Stimulated activated CD4-positive, alpha-beta T cell treated with anti-CD3 and anti-CD28 coated beads, Interleukin-1b, Interleukin-23, amount 100 ng/mL, for 4 hours (primary cell): ENCODE measurements at regions not wholly inside any gene's neighbourhood (a gene's known extent, or its start where the extent isn't known, plus 50 kb on each side); places are given as distances from the start of the nearest gene placed in this dataset.

Experiments used
- DNase-seq, 2 donors: peaks; one replicate each; pipeline ENCODE4 v3.0.0-alpha.2; 2020; ENCODE audit warnings: low read depth in 2 of 2

DNA sequence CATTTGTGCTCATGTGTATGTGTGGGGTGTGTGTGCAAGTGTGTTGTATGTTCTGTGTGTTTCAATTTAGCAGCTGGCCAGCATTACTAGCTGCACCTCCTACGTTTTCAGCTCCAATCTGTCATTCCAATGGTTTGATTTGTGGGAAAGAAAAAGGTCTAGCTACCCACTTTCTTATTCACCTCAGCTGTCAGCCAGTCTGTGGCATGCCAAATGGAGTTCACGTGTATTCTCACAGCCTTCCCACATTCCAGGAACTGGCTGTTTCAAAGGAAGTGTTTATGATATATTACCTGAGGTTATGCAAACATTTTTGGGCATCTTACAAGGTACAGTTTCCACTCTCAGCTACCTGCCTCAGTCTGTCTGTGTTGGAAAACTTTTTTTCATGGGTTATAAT lies 220.2 kb upstream of the CPNE8 start:
- no peak for DNase-seq

DNA sequence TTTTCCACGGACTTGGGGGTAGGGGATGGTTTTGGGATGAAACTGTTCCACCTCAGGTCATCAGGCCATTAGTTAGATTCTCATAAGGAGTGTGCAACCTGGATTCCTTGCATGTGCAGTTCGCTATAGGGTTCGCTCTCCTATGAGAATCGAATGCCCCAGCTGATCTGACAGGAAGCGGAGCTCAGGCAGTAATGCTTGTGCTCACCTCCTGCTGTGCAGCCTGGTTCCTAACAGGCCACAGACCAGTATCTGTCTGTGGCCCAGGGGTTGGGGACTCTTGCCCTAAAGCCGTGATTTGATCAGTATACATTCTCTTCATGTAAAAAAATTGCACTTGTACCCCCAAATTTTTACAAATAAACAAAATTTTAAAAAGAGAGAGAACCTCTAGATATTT lies 219.4 kb upstream of the CPNE8 start:
- DNase-seq, result no peak

- no peak for DNase-seq
Observed at GRCh38 chr12:39123580-39124253, 218.3 kb upstream of the CPNE8 start.

GRCh38 chr12:39122562-39123204 lies 217.3 kb upstream of the CPNE8 start:
- DNase-seq, result no peak

DNA sequence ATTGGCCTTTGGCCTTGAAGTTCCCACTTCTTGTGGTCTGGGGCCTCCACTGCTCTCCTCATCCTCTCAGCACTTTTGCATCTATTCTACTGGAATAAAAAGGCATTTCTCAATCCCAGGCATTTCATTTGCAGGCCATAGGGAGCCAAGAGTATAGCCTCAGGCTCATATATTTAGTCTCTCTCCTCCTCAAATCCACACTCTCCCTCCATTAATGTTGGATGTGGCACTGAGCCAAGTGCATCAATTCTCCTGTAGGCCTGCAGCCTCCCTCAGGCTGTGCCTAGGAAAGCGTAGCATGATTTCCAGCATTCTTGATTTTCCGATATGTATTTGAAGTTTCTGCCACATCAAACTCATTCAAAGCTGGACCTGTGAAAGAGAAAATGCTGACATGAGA lies 211.5 kb upstream of the CPNE8 start:
- no peak for DNase-seq

- DNase-seq, result no peak
Observed at GRCh38 chr12:39112064-39112463, 206.7 kb upstream of the CPNE8 start.

DNA sequence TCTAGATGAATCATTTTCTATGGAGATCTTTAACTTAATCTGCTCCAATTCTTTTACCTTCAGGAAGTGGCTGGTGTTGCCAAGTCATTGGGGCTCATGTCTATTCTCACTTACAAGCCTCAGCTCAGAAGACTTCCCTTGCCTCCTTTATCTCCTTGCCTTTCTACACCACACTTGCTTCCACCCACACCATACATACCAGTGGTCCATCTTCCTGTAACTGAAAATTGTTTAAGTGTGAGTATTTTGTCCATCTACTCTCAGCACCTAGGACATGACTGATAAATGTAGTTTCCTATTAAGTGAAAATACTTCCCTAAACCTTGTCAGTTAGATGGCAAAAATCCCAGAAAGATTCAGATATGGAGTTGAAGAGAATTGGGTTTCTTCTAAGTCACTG lies 199.7 kb upstream of the CPNE8 start:
- DNase-seq, result no peak

DNA sequence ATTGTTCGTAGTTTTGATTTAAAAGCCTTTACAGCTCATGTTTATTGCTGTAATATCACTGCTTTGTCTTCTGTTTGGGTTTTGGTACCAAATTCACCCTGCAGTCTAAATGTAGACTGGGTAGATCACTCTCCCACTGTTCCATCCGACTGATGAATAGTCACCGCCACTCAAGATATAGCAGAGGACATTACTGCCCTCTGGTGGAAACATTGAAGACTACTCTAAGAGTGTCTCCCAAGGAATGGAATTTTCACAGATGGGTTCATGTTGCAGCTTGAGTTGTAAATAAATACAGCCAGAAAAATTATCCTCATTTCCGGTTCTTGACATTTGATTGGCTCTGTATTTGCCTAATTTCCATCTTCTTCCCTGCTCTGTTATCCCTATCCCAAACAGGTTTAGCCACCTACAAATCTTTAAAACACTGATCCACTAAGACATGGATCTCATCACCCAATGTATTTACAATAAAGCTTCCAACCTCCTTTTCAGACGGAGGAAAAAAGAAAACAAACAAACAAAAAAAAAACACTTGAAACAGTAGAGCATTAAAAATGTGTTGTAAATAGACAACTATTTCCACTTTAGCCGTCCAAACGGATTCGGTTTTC lies 198.3 kb upstream of the CPNE8 start:
- peak in 1 of 2 donors; percentile 2 for DNase-seq

- DNase-seq, result no peak
Observed at GRCh38 chr12:39102474-39103209, 197.3 kb upstream of the CPNE8 start.

DNA sequence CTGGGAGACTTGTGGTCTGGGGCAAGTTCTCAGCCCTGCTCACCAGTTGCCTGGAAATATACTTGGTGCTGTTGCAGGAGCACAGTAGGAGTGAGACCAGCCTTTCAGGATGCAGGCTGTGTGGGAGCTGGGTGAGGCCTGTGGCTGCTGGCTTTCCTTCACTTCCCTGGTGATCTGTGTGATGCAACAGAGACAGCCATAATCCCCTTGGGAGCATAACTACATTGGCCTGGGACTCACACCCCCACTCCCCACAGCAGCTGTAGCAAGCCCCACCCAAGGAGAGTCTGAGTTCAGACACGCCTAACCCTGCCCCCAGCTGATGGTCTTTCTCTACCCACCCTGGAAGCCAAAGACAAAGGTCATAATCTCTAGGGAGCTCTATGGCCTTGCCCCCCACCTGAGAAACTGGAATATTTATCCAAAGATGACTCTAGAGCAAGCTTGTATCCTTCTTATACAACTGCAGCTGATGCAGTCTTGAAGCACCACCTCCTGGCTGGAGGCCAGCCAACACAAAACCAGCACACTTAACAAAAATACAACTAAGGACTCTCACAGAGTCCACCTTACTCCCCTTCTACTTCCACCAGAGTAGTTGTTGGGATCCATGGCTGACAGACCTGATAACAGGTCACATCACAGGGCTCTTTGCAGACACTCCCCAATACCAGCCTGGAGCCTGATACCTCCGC lies 190.4 kb upstream of the CPNE8 start:
- no peak for DNase-seq

GRCh38 chr12:39081910-39082309 lies 176.5 kb upstream of the CPNE8 start:
- DNase-seq, result no peak

DNA sequence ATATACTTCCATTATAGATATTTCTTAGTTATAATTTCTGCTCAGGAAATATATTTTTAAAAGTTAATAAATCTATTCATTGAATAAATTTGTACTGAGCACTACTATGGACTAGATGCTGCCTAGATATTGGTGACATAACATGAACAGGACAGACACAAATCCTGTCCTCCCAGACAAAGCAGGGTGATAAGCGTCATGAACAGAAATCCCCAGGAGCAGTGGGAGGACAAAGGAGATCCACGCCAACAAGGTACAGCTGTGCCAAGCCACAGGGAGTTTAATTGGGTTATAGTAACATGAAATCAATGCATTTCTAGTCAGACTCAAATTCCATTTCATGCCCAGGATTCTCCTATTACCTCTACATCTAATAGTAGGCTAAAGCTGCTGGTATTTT lies 171.8 kb upstream of the CPNE8 start:
- no peak for DNase-seq

DNA sequence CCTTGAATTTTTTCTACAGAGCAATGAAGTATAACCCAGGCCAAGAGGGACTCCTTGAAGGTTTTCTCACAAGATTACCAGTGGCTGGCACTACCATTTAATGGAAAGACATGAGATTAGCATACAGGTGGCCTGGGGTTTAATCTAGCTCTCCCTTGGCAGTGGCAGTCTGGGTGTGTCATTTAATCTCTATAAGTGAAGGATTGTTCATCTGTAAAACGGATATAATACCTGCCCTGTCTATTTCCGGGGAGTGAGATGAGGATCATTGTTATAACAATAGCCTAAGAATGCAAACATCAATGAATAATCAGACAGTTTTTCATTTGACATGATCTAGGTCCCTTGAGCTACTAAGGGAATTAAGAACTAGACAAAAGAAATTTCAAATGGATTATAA lies 168.7 kb upstream of the CPNE8 start:
- no peak for DNase-seq

GRCh38 chr12:39072658-39073057 lies 167.3 kb upstream of the CPNE8 start:
- no peak for DNase-seq

- no peak for DNase-seq
Observed at GRCh38 chr12:39071611-39072010, 166.2 kb upstream of the CPNE8 start.

GRCh38 chr12:39070775-39071174 lies 165.4 kb upstream of the CPNE8 start:
- no peak for DNase-seq

GRCh38 chr12:39065455-39065854 lies 160.1 kb upstream of the CPNE8 start:
- no peak for DNase-seq

- no peak for DNase-seq
Observed at GRCh38 chr12:39064708-39065107, 159.3 kb upstream of the CPNE8 start.

GRCh38 chr12:39062266-39062996 lies 157.0 kb upstream of the CPNE8 start:
- DNase-seq, result no peak

GRCh38 chr12:39061576-39061975 lies 156.2 kb upstream of the CPNE8 start:
- no peak for DNase-seq

- no peak for DNase-seq
Observed at GRCh38 chr12:39048395-39048794, 143.0 kb upstream of the CPNE8 start.
